Liver (tissue), 3 donors: ENCODE measurements at regions not wholly inside any gene's neighbourhood (a gene's known extent, or its start where the extent isn't known, plus 50 kb on each side); places are given as distances from the start of the nearest gene placed in this dataset.

Experiments used
- CTCF ChIP-seq: fragments of 150-350 bp; IDR thresholded peaks from 2 replicates; pipeline ENCODE4 v1.5.1; 2017; ENCODE audit warnings: improper control_type of control experiment, low read depth, low read length; ENCODE audit not compliant: missing input control
- GABPA ChIP-seq, 2 donors: IDR thresholded peaks in 1 of 2; conservative IDR thresholded peaks in 1 of 2; 2 replicates each; pipeline ENCODE4 v1.6.1; 2016; ENCODE audit warnings: antibody characterized with exemption in 2 of 2, mild to moderate bottlenecking in 1 of 2, moderate library complexity in 1 of 2
- JUND ChIP-seq, 2 donors: IDR thresholded peaks; 2 replicates each; pipeline ENCODE4 v1.6.1; 2016; ENCODE audit warnings: antibody characterized with exemption in 2 of 2
- MAX ChIP-seq: IDR thresholded peaks from 2 replicates; pipeline ENCODE4 v1.6.1; 2016; ENCODE audit warnings: antibody characterized with exemption
- NR2F2 ChIP-seq: IDR thresholded peaks from 2 replicates; pipeline ENCODE4 v1.6.1; 2016; ENCODE audit warnings: antibody characterized with exemption
- RAD21 ChIP-seq, 2 donors: IDR thresholded peaks; 2 replicates each; pipeline ENCODE4 v1.6.1; 2016; ENCODE audit warnings: antibody characterized with exemption in 2 of 2, mild to moderate bottlenecking in 2 of 2
- REST ChIP-seq: IDR thresholded peaks from 2 replicates; pipeline ENCODE4 v1.6.1; 2016; ENCODE audit warnings: antibody characterized with exemption, mild to moderate bottlenecking
- SP1 ChIP-seq: IDR thresholded peaks from 2 replicates; pipeline ENCODE4 v1.6.1; 2018; ENCODE audit warnings: antibody characterized with exemption, mild to moderate bottlenecking
- TAF1 ChIP-seq: conservative IDR thresholded peaks from 2 replicates; pipeline ENCODE4 v1.6.1; 2016; ENCODE audit warnings: antibody characterized with exemption, mild to moderate bottlenecking
- YY1 ChIP-seq: IDR thresholded peaks from 2 replicates; pipeline ENCODE4 v1.6.1; 2016; ENCODE audit warnings: antibody characterized with exemption, mild to moderate bottlenecking
- ZBTB33 ChIP-seq: IDR thresholded peaks from 2 replicates; pipeline ENCODE4 v1.6.1; 2016; ENCODE audit warnings: antibody characterized with exemption
- donor health status: healthy.
- donor health status: healthy.

- TF ChIP-seq CTCF = no peak
- no peak for TF ChIP-seq GABPA (IDR thresholded peaks at IDR 0.05 in 1 of 2, conservative IDR thresholded peaks at IDR 0.05 in 1 of 2)
- no peak for TF ChIP-seq REST
- TF ChIP-seq YY1 = no peak
- no peak for TF ChIP-seq NR2F2
- TF ChIP-seq MAX = no peak
- TF ChIP-seq TAF1 = no peak
- TF ChIP-seq ZBTB33 = no peak
- TF ChIP-seq RAD21 (IDR thresholded peaks at IDR 0.05) = no peak
- no peak for TF ChIP-seq JUND (IDR thresholded peaks at IDR 0.05)
- no peak for TF ChIP-seq SP1
Measured at GRCh38 chr10:52923520-52923919, 150.9 kb upstream of the MBL2 start.
